Neural crest cell (in vitro differentiated cells): ENCODE measurements at regions not wholly inside any gene's neighbourhood (a gene's known extent, or its start where the extent isn't known, plus 50 kb on each side); places are given as distances from the start of the nearest gene placed in this dataset.

Source experiments
- DNase-seq: peaks from one replicate; pipeline ENCODE4 v3.0.0; 2021; ENCODE audit warnings: low read depth, mixed read lengths, low spot score
- H3K27ac Mint-ChIP-seq: one replicate; pipeline ENCODE4 v1.8.0; 2021; ENCODE audit warnings: mild to moderate bottlenecking, mixed read lengths; ENCODE audit not compliant: unreplicated experiment
- H3K27me3 Mint-ChIP-seq: 2 replicates; pipeline ENCODE4 v1.8.0; 2021; ENCODE audit warnings: low read depth, mild to moderate bottlenecking, mixed read lengths
- H3K36me3 Mint-ChIP-seq: 2 replicates; pipeline ENCODE4 v1.8.0; 2021; ENCODE audit warnings: low read depth, mild to moderate bottlenecking, mixed read lengths
- H3K4me1 Mint-ChIP-seq: 2 replicates; pipeline ENCODE4 v1.8.0; 2021; ENCODE audit warnings: mixed read lengths
- H3K4me3 Mint-ChIP-seq: one replicate; pipeline ENCODE4 v1.8.0; 2021; ENCODE audit warnings: mild to moderate bottlenecking, mixed read lengths
- H3K9me3 Mint-ChIP-seq: 2 replicates; pipeline ENCODE4 v1.8.0; 2021; ENCODE audit warnings: mixed read lengths
- TF ChIP-seq, protein P1 (sequence below): fragments of 200-600 bp; sonication (generic); conservative IDR thresholded peaks from 2 replicates; pipeline ENCODE4 v1.5.0; 2021; ENCODE audit warnings: antibody characterized with exemption, mild to moderate bottlenecking

DNA sequence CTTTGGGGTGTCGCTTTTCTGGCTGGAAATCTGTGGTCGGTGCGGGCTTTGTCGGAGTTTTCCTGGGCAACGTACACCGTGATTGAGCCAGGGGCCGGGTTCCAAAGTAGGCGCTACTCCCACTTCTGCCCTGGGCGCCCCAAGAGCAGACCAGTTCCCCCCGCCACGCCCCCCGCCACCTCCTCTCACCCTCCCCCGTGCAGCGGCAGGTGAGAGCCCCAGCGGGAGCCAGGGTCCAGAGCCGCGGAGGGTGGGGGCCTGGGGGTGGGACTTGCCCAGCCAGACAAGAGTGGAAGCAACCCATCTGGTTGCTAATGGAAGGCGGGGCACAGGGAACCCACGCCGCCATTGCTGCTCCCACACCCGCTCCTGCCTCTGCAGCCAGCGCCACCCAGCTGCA, 2195.9 kb downstream of the PCDH9 start:
- Mint-ChIP-seq H3K27me3 (no peaks in the 10 kb centered on the region), H3K36me3 (no peaks in the 10 kb centered on the region), H3K9me3 (peaks cover 8% of the 10 kb centered on the region), H3K4me3 (no peak overlapping the region), H3K27ac (no peak overlapping the region), H3K4me1 (no peaks in the 10 kb centered on the region)
- no peak for DNase-seq
- TF ChIP-seq, protein P1, sequence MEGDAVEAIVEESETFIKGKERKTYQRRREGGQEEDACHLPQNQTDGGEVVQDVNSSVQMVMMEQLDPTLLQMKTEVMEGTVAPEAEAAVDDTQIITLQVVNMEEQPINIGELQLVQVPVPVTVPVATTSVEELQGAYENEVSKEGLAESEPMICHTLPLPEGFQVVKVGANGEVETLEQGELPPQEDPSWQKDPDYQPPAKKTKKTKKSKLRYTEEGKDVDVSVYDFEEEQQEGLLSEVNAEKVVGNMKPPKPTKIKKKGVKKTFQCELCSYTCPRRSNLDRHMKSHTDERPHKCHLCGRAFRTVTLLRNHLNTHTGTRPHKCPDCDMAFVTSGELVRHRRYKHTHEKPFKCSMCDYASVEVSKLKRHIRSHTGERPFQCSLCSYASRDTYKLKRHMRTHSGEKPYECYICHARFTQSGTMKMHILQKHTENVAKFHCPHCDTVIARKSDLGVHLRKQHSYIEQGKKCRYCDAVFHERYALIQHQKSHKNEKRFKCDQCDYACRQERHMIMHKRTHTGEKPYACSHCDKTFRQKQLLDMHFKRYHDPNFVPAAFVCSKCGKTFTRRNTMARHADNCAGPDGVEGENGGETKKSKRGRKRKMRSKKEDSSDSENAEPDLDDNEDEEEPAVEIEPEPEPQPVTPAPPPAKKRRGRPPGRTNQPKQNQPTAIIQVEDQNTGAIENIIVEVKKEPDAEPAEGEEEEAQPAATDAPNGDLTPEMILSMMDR, result no peak

DNA sequence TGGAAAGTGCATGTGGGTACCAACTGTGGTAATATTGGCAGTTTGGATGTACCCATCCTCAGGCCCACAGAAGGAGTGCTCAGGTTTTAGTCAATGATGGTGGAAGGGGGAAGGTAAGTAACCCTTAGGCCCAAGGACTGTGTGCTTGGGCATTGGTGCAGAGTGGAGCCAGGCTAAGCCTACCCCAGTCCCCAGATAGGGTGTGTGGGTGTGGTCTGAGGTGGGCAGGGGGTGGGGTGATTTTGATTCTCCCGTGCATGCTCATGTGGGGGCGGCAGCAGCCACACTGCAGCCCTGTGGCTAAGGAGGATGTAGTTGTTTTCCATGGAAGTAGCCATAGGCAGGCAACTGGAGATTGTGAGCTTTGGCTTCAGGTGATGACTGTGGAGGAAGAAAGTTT, 2197.3 kb downstream of the PCDH9 start:
- Mint-ChIP-seq H3K4me1 (no peaks in the 10 kb centered on the region), H3K27me3 (no peaks in the 10 kb centered on the region), H3K4me3 (no peak overlapping the region), H3K27ac (no peak overlapping the region), H3K9me3 (peaks cover 8% of the 10 kb centered on the region), H3K36me3 (no peaks in the 10 kb centered on the region)
- TF ChIP-seq, protein P1, result no peak
- DNase-seq, result no peak

DNA sequence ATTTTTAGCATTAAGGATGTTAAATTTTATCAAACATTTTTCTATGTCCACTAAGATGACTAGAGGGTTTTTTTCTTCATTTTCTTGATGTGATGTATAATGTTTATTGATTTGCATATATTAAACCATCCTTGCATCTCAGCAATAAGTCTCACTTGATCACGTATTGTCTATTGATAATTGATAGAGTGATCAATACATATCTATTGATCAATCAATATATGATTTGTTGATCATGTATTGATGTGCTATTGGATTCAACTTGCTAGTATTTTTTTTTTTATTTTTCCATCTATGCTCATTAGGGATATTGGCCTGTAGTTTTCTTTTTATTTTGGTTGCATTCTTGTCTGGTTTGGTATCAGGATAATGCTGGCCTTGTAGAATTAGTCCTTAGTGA, 2202.0 kb downstream of the PCDH9 start:
- no peak for DNase-seq
- no peaks in the 10 kb centered on the region for H3K27me3 Mint-ChIP-seq
- TF ChIP-seq, protein P1, result no peak
- H3K4me3 Mint-ChIP-seq, result no peak overlapping the region
- peaks cover 3% of the 10 kb centered on the region for H3K36me3 Mint-ChIP-seq
- no peak overlapping the region for H3K27ac Mint-ChIP-seq
- H3K9me3 Mint-ChIP-seq, result peaks cover 7% of the 10 kb centered on the region
- H3K4me1 Mint-ChIP-seq, result no peaks in the 10 kb centered on the region

DNA sequence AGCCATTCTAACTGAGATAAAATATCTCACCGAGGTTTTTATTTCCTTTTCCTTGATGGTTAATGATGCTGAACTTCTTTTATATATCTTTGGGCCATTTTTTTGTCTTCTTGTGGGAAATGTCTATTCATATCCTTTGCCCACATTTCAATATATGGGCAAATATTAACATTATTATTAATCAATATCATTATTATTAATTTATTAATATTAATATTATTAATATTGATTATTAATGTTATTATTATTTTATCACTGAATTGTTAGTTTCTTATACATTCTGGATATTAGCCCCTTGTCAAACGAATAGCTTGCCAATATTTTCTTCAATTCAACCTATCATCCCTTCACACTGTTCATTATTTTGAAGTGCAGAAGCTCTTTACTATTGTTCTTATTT, 2203.6 kb downstream of the PCDH9 start:
- Mint-ChIP-seq H3K4me1 (no peaks in the 10 kb centered on the region), H3K27ac (no peak overlapping the region), H3K36me3 (peaks cover 3% of the 10 kb centered on the region), H3K4me3 (no peak overlapping the region), H3K27me3 (no peaks in the 10 kb centered on the region), H3K9me3 (peaks cover 12% of the 10 kb centered on the region)
- DNase-seq, result no peak
- TF ChIP-seq, protein P1, result no peak

DNA sequence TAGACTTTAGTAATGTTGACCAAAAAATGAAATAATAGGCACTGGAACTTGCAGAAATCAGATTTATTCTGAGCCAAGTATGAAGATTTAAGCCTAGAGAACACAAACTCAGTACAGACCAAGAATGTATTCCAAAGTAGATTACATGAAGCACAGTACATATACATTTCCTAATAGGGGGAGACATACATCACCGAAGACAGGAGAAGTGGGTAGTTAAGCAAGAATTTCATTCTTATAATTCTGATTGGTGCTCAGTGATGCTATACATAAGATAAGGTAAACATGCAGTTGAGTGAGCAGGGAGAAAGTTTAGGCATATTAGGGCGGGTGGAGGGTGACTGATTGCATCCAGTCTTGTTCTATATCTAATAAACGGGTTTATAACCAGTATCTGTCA, 2218.8 kb downstream of the PCDH9 start:
- Mint-ChIP-seq H3K27me3 (no peaks in the 10 kb centered on the region), H3K4me3 (no peak overlapping the region)

More for the DNA sequence above, 2218.8 kb downstream of the PCDH9 start:
- Mint-ChIP-seq H3K4me1 (no peaks in the 10 kb centered on the region), H3K36me3 (no peaks in the 10 kb centered on the region), H3K27ac (no peak overlapping the region), H3K9me3 (no peaks in the 10 kb centered on the region)
- DNase-seq, result no peak
- TF ChIP-seq, protein P1, result no peak
